ENCODE measurements at regions not wholly inside any gene's neighbourhood (a gene's known extent, or its start where the extent isn't known, plus 50 kb on each side); places are given as distances from the start of the nearest gene placed in this dataset.

Small RNA genes in the stretch of these regions (small RNA-seq; reads per million reads assigned to genes)
- gene AP002802.2 (0 reads per million in 2 donors), gene MIR4300 (0 reads per million in 2 donors), gene MTND4LP18 (0 reads per million in 2 donors), gene RNU6-544P (0 reads per million in 2 donors)

Measured in Peyer's patch (tissue), 2 donors.